GM21423 (cell line): ENCODE measurements at regions not wholly inside any gene's neighbourhood (a gene's known extent, or its start where the extent isn't known, plus 50 kb on each side); places are given as distances from the start of the nearest gene placed in this dataset.

Experiments
- ATAC-seq: cut with Tn5 transposase; IDR thresholded peaks from one replicate; pipeline ENCODE4 v1.9.1; 2021; ENCODE audit warnings: mild to moderate bottlenecking, moderate library complexity; ENCODE audit not compliant: unreplicated experiment

GRCh38 chr20:22257912-22258311 is 326.5 kb downstream of the FOXA2 start:
- ATAC-seq = no peak

GRCh38 chr20:22248051-22248667 is 336.2 kb downstream of the FOXA2 start:
- no peak for ATAC-seq

GRCh38 chr20:22245139-22245538 is 339.2 kb downstream of the FOXA2 start:
- no peak for ATAC-seq

- no peak for ATAC-seq
Observed at GRCh38 chr20:22243067-22243466, 341.3 kb downstream of the FOXA2 start.

GRCh38 chr20:22241609-22242008 is 342.8 kb downstream of the FOXA2 start:
- ATAC-seq = no peak

- ATAC-seq = no peak
Observed at GRCh38 chr20:22232923-22233322, 351.4 kb downstream of the FOXA2 start.

- no peak for ATAC-seq
Observed at GRCh38 chr20:22232473-22232872, 351.9 kb downstream of the FOXA2 start.

- no peak for ATAC-seq
Observed at GRCh38 chr20:22226849-22227700, 357.3 kb downstream of the FOXA2 start.

GRCh38 chr20:22223236-22223635 is 361.1 kb downstream of the FOXA2 start:
- ATAC-seq = no peak

GRCh38 chr20:22217712-22218352 is 366.5 kb downstream of the FOXA2 start:
- no peak for ATAC-seq

GRCh38 chr20:22216984-22217383 is 367.4 kb downstream of the FOXA2 start:
- ATAC-seq = no peak

- ATAC-seq = no peak
Observed at GRCh38 chr20:22214296-22214695, 370.1 kb downstream of the FOXA2 start.

GRCh38 chr20:22213271-22213670 is 371.1 kb downstream of the FOXA2 start:
- no peak for ATAC-seq

- ATAC-seq = no peak
Observed at GRCh38 chr20:22207280-22207679, 377.1 kb downstream of the FOXA2 start.

GRCh38 chr20:22204801-22205200 is 379.6 kb downstream of the FOXA2 start:
- ATAC-seq = no peak

- ATAC-seq = no peak
Observed at GRCh38 chr20:22182148-22182547, 402.2 kb downstream of the FOXA2 start.

- no peak for ATAC-seq
Observed at GRCh38 chr20:22180244-22180643, 404.1 kb downstream of the FOXA2 start.

GRCh38 chr20:22160101-22160652 is 424.2 kb downstream of the FOXA2 start:
- ATAC-seq = no peak

GRCh38 chr20:22159276-22159675 is 425.1 kb downstream of the FOXA2 start:
- no peak for ATAC-seq

- no peak for ATAC-seq
Observed at GRCh38 chr20:22127587-22127986, 422.1 kb downstream of the PAX1 start.

GRCh38 chr20:22106308-22106938 is 401.0 kb downstream of the PAX1 start:
- ATAC-seq = no peak
